ENCODE measurements at regions not wholly inside any gene's neighbourhood (a gene's known extent, or its start where the extent isn't known, plus 50 kb on each side); places are given as distances from the start of the nearest gene placed in this dataset.

- Histone ChIP-seq H3K27ac (ENCODE audit: insufficient read depth in 1 of 2, low read depth in 1 of 2, low read length in 2 of 2, poor library complexity in 1 of 2, severe bottlenecking in 2 of 2) (no peak overlapping the region), H3K27me3 (replicated peaks in 2 of 5; ENCODE audit: control insufficient read depth in 4 of 5, insufficient read depth in 5 of 5, low read length in 4 of 5) (no peaks in the 10 kb centered on the region), H3K36me3 (ENCODE audit: control insufficient read depth in 4 of 4, insufficient read depth in 4 of 4, low read length in 3 of 4) (no peaks in the 10 kb centered on the region), H3K9me3 (ENCODE audit: control extremely low read depth in 1 of 5, control insufficient read depth in 4 of 5, insufficient read depth in 2 of 5, low read depth in 1 of 5, low read length in 4 of 5) (no peaks in the 10 kb centered on the region), H3K4me3 (ENCODE audit: control insufficient read depth in 1 of 7, extremely low read depth in 1 of 7, insufficient read depth in 4 of 7, low read depth in 2 of 7, low read length in 6 of 7) (no peak overlapping the region), H3K4me1 (ENCODE audit: control extremely low read depth in 1 of 4, control insufficient read depth in 4 of 4, insufficient read depth in 4 of 4, low read length in 3 of 4) (no peaks in the 10 kb centered on the region)
- ChIA-PET CTCF (no interaction called here), POLR2A (no interaction called here)
- WGBS (ENCODE audit: insufficient coverage) = 100% methylated on average over 1 of the region's 3 CpGs
- no peak for DNase-seq
Measured at GRCh38 chr6:93721386-93722048, 302.2 kb upstream of the EPHA7 start.

DNA sequence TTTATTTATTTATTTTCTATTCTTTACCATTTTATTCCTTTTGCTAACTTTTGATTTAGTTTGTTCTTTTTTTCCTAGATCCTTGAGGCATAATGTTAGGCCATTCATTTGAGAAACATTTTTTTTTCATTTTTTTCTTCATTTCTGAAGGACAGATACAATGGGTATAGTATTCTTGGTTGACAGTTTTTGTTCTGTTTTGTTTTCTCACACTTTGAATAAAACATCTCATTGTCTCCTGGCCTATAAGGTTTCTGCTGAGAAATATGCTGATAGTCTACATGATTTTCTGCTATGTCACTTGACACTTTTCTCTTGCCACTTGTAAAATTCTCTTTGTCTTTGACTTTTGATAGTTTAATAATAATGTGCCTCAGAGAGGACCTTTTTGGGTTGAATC lies 294.6 kb upstream of the EPHA7 start:
- H3K27me3 ChIP-seq (replicated peaks in 2 of 5; ENCODE audit: control insufficient read depth in 4 of 5, insufficient read depth in 5 of 5, low read length in 4 of 5) = no peaks in the 10 kb centered on the region
- H3K4me3 ChIP-seq (ENCODE audit: control insufficient read depth in 1 of 7, extremely low read depth in 1 of 7, insufficient read depth in 4 of 7, low read depth in 2 of 7, low read length in 6 of 7) = no peak overlapping the region
- no peaks in the 10 kb centered on the region for H3K4me1 ChIP-seq (ENCODE audit: control extremely low read depth in 1 of 4, control insufficient read depth in 4 of 4, insufficient read depth in 4 of 4, low read length in 3 of 4)
- CTCF ChIA-PET = no interaction called here
- DNase-seq = no peak
- H3K27ac ChIP-seq (ENCODE audit: insufficient read depth in 1 of 2, low read depth in 1 of 2, low read length in 2 of 2, poor library complexity in 1 of 2, severe bottlenecking in 2 of 2) = no peak overlapping the region
- peaks cover 0 to 12% (median 3%) of the 10 kb centered on the region in 5 experiments for H3K9me3 ChIP-seq (ENCODE audit: control extremely low read depth in 1 of 5, control insufficient read depth in 4 of 5, insufficient read depth in 2 of 5, low read depth in 1 of 5, low read length in 4 of 5)
- POLR2A ChIA-PET = no interaction called here
- H3K36me3 ChIP-seq (ENCODE audit: control insufficient read depth in 4 of 4, insufficient read depth in 4 of 4, low read length in 3 of 4) = no peaks in the 10 kb centered on the region

GRCh38 chr6:93703431-93703830 lies 284.1 kb upstream of the EPHA7 start:
- POLR2A ChIA-PET = no interaction called here
- Histone ChIP-seq H3K4me1 (ENCODE audit: control extremely low read depth in 1 of 4, control insufficient read depth in 4 of 4, insufficient read depth in 4 of 4, low read length in 3 of 4) (no peaks in the 10 kb centered on the region), H3K27ac (ENCODE audit: insufficient read depth in 1 of 2, low read depth in 1 of 2, low read length in 2 of 2, poor library complexity in 1 of 2, severe bottlenecking in 2 of 2) (no peak overlapping the region), H3K36me3 (ENCODE audit: control insufficient read depth in 4 of 4, insufficient read depth in 4 of 4, low read length in 3 of 4) (no peaks in the 10 kb centered on the region), H3K4me3 (ENCODE audit: control insufficient read depth in 1 of 7, extremely low read depth in 1 of 7, insufficient read depth in 4 of 7, low read depth in 2 of 7, low read length in 6 of 7) (no peak overlapping the region), H3K27me3 (replicated peaks in 2 of 5; ENCODE audit: control insufficient read depth in 4 of 5, insufficient read depth in 5 of 5, low read length in 4 of 5) (no peaks in the 10 kb centered on the region), H3K9me3 (ENCODE audit: control extremely low read depth in 1 of 5, control insufficient read depth in 4 of 5, insufficient read depth in 2 of 5, low read depth in 1 of 5, low read length in 4 of 5) (peaks cover 0 to 3% (median 2%) of the 10 kb centered on the region in 5 experiments)
- CTCF ChIA-PET = no interaction called here
- WGBS (ENCODE audit: insufficient coverage) = no CpG with 5 or more reads among the region's 1 CpG
- no peak for DNase-seq

GRCh38 chr6:93701526-93701925 lies 282.2 kb upstream of the EPHA7 start:
- peaks cover 0 to 3% (median 0%) of the 10 kb centered on the region in 5 experiments for H3K9me3 ChIP-seq (ENCODE audit: control extremely low read depth in 1 of 5, control insufficient read depth in 4 of 5, insufficient read depth in 2 of 5, low read depth in 1 of 5, low read length in 4 of 5)
- no peaks in the 10 kb centered on the region for H3K36me3 ChIP-seq (ENCODE audit: control insufficient read depth in 4 of 4, insufficient read depth in 4 of 4, low read length in 3 of 4)
- no peak for DNase-seq
- H3K27ac ChIP-seq (ENCODE audit: insufficient read depth in 1 of 2, low read depth in 1 of 2, low read length in 2 of 2, poor library complexity in 1 of 2, severe bottlenecking in 2 of 2) = no peak overlapping the region
- H3K4me1 ChIP-seq (ENCODE audit: control extremely low read depth in 1 of 4, control insufficient read depth in 4 of 4, insufficient read depth in 4 of 4, low read length in 3 of 4) = no peaks in the 10 kb centered on the region
- 78% methylated on average over 2 of the region's 2 CpGs for WGBS (ENCODE audit: insufficient coverage)
- ChIA-PET POLR2A (no interaction called here), CTCF (no interaction called here)
- no peak overlapping the region for H3K4me3 ChIP-seq (ENCODE audit: control insufficient read depth in 1 of 7, extremely low read depth in 1 of 7, insufficient read depth in 4 of 7, low read depth in 2 of 7, low read length in 6 of 7)
- no peaks in the 10 kb centered on the region for H3K27me3 ChIP-seq (replicated peaks in 2 of 5; ENCODE audit: control insufficient read depth in 4 of 5, insufficient read depth in 5 of 5, low read length in 4 of 5)

- Histone ChIP-seq H3K9me3 (ENCODE audit: control extremely low read depth in 1 of 5, control insufficient read depth in 4 of 5, insufficient read depth in 2 of 5, low read depth in 1 of 5, low read length in 4 of 5) (no peaks in the 10 kb centered on the region), H3K27ac (ENCODE audit: insufficient read depth in 1 of 2, low read depth in 1 of 2, low read length in 2 of 2, poor library complexity in 1 of 2, severe bottlenecking in 2 of 2) (no peak overlapping the region), H3K36me3 (ENCODE audit: control insufficient read depth in 4 of 4, insufficient read depth in 4 of 4, low read length in 3 of 4) (no peaks in the 10 kb centered on the region), H3K27me3 (replicated peaks in 2 of 5; ENCODE audit: control insufficient read depth in 4 of 5, insufficient read depth in 5 of 5, low read length in 4 of 5) (no peaks in the 10 kb centered on the region), H3K4me1 (ENCODE audit: control extremely low read depth in 1 of 4, control insufficient read depth in 4 of 4, insufficient read depth in 4 of 4, low read length in 3 of 4) (no peaks in the 10 kb centered on the region), H3K4me3 (ENCODE audit: control insufficient read depth in 1 of 7, extremely low read depth in 1 of 7, insufficient read depth in 4 of 7, low read depth in 2 of 7, low read length in 6 of 7) (no peak overlapping the region)
- CTCF ChIA-PET = no interaction called here
- POLR2A ChIA-PET = no interaction called here
- 100% methylated on average over 2 of the region's 2 CpGs for WGBS (ENCODE audit: insufficient coverage)
- DNase-seq = no peak
Measured at GRCh38 chr6:93685494-93685893, 266.1 kb upstream of the EPHA7 start.

GRCh38 chr6:93684339-93684738 lies 265.0 kb upstream of the EPHA7 start:
- ChIA-PET POLR2A (no interaction called here), CTCF (no interaction called here)
- H3K36me3 ChIP-seq (ENCODE audit: control insufficient read depth in 4 of 4, insufficient read depth in 4 of 4, low read length in 3 of 4) = no peaks in the 10 kb centered on the region
- no peaks in the 10 kb centered on the region for H3K4me1 ChIP-seq (ENCODE audit: control extremely low read depth in 1 of 4, control insufficient read depth in 4 of 4, insufficient read depth in 4 of 4, low read length in 3 of 4)
- no peak overlapping the region for H3K4me3 ChIP-seq (ENCODE audit: control insufficient read depth in 1 of 7, extremely low read depth in 1 of 7, insufficient read depth in 4 of 7, low read depth in 2 of 7, low read length in 6 of 7)
- no peaks in the 10 kb centered on the region for H3K9me3 ChIP-seq (ENCODE audit: control extremely low read depth in 1 of 5, control insufficient read depth in 4 of 5, insufficient read depth in 2 of 5, low read depth in 1 of 5, low read length in 4 of 5)
- DNase-seq = no peak
- 100% methylated on average over 1 of the region's 1 CpG for WGBS (ENCODE audit: insufficient coverage)
- H3K27ac ChIP-seq (ENCODE audit: insufficient read depth in 1 of 2, low read depth in 1 of 2, low read length in 2 of 2, poor library complexity in 1 of 2, severe bottlenecking in 2 of 2) = no peak overlapping the region
- no peaks in the 10 kb centered on the region for H3K27me3 ChIP-seq (replicated peaks in 2 of 5; ENCODE audit: control insufficient read depth in 4 of 5, insufficient read depth in 5 of 5, low read length in 4 of 5)

DNA sequence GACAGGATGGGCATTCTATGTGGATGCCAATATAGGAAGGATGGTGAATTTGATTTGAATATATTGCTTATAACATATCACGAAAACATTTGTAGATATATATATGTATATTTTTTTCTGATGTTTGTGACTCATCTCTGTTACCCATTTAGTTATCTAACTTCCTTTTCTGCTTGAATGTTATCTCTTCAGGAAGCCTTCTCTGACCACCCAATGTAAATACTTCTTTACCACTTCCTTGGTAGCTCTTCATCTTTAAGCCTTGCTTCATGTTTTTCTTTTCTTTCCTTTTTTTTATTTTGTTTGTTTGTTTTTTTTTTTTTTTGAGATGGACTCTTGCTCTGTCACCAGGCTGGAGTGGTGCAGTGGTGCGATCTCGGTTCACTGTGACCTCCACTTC lies 260.5 kb upstream of the EPHA7 start:
- no peaks in the 10 kb centered on the region for H3K27me3 ChIP-seq (replicated peaks in 2 of 5; ENCODE audit: control insufficient read depth in 4 of 5, insufficient read depth in 5 of 5, low read length in 4 of 5)
- WGBS (ENCODE audit: insufficient coverage) = no CpG with 5 or more reads among the region's 3 CpGs
- no peaks in the 10 kb centered on the region for H3K36me3 ChIP-seq (ENCODE audit: control insufficient read depth in 4 of 4, insufficient read depth in 4 of 4, low read length in 3 of 4)
- no peaks in the 10 kb centered on the region for H3K9me3 ChIP-seq (ENCODE audit: control extremely low read depth in 1 of 5, control insufficient read depth in 4 of 5, insufficient read depth in 2 of 5, low read depth in 1 of 5, low read length in 4 of 5)
- no peak overlapping the region for H3K4me3 ChIP-seq (ENCODE audit: control insufficient read depth in 1 of 7, extremely low read depth in 1 of 7, insufficient read depth in 4 of 7, low read depth in 2 of 7, low read length in 6 of 7)
- POLR2A ChIA-PET = no interaction called here
- no peak for DNase-seq
- CTCF ChIA-PET = no interaction called here
- H3K27ac ChIP-seq (ENCODE audit: insufficient read depth in 1 of 2, low read depth in 1 of 2, low read length in 2 of 2, poor library complexity in 1 of 2, severe bottlenecking in 2 of 2) = no peak overlapping the region
- H3K4me1 ChIP-seq (ENCODE audit: control extremely low read depth in 1 of 4, control insufficient read depth in 4 of 4, insufficient read depth in 4 of 4, low read length in 3 of 4) = no peaks in the 10 kb centered on the region

All from common myeloid progenitor, CD34-positive (primary cell).